HEK293 (cell line): ENCODE measurements at regions not wholly inside any gene's neighbourhood (a gene's known extent, or its start where the extent isn't known, plus 50 kb on each side); places are given as distances from the start of the nearest gene placed in this dataset.

Experiments
- CTCF ChIA-PET: fragments of 350-600 bp; formaldehyde crosslinking; extraction: SDS; loops from one replicate; lab custom pipeline; 2021; ENCODE audit warnings: antibody characterized with exemption; lab: Yijun Ruan, JAX
- POLR2A ChIA-PET: fragments of 300-600 bp; formaldehyde crosslinking; extraction: SDS; loops from one replicate; lab custom pipeline; 2020; ENCODE audit warnings: antibody characterized with exemption, inconsistent platforms; lab: Yijun Ruan, JAX
- H3K27ac ChIP-seq: fragments of 200-500 bp; sonication (Bioruptor generic); 2 replicates; pipeline ENCODE4 v1.5.1; 2014; ENCODE audit warnings: low read depth, low read length, control low read depth, inconsistent platforms; ENCODE audit errors: extremely low read depth
- H3K36me3 ChIP-seq, 2 experiments: fragments of 200-500 bp in 1 of 2; sonication (Bioruptor generic) in 1 of 2; 1 replicate in 1 of 2; 2 replicates in 1 of 2; pipeline ENCODE4 v1.5.1; 2014 to 2017; ENCODE audit warnings: inconsistent platforms in 2 of 2, low read length in 2 of 2; ENCODE audit not compliant: control insufficient read depth in 2 of 2, insufficient read depth in 1 of 2
- H3K4me1 ChIP-seq: fragments of 200-500 bp; sonication (Bioruptor generic); 2 replicates; pipeline ENCODE4 v1.5.1; 2014; ENCODE audit warnings: mild to moderate bottlenecking, low read length, inconsistent platforms; ENCODE audit not compliant: control insufficient read depth, insufficient read depth
- H3K4me3 ChIP-seq: 2 replicates; pipeline ENCODE4 v1.5.1; 2011; ENCODE audit warnings: low read depth, mild to moderate bottlenecking, control low read depth, low read length, moderate library complexity
- H3K9me3 ChIP-seq: fragments of 200-500 bp; sonication (Bioruptor generic); 2 replicates; pipeline ENCODE4 v1.5.1; 2014; ENCODE audit warnings: low read depth, low read length, inconsistent platforms; ENCODE audit not compliant: control insufficient read depth, insufficient read depth
- IKZF3 ChIP-seq: fragments of 450-650 bp; IDR thresholded peaks from 2 replicates; pipeline ENCODE4 v1.5.0; 2018; ENCODE audit warnings: missing biosample characterization, mild to moderate bottlenecking, missing genetic modification characterization, moderate library complexity
- INSM2 ChIP-seq: fragments of 450-650 bp; formaldehyde crosslinking; IDR thresholded peaks from 2 replicates; pipeline ENCODE4 v1.5.1; 2016; ENCODE audit warnings: missing biosample characterization, missing genetic modification characterization
- MZF1 ChIP-seq: fragments of 450-650 bp; formaldehyde crosslinking; IDR thresholded peaks from 2 replicates; pipeline ENCODE4 v1.5.1; 2017; ENCODE audit warnings: missing biosample characterization, missing genetic modification characterization, borderline replicate concordance
- REPIN1 ChIP-seq: fragments of 450-650 bp; formaldehyde crosslinking; IDR thresholded peaks from 2 replicates; pipeline ENCODE4 v1.5.1; 2017; ENCODE audit warnings: missing biosample characterization, missing genetic modification characterization, low read depth
- TCF7L2 ChIP-seq: IDR thresholded peaks from 2 replicates; pipeline ENCODE4 v1.6.1; 2011; ENCODE audit warnings: low read depth, mild to moderate bottlenecking, inconsistent platforms, low read length, moderate library complexity, borderline replicate concordance
- ZBTB21 ChIP-seq: fragments of 450-650 bp; formaldehyde crosslinking; IDR thresholded peaks from 2 replicates; pipeline ENCODE4 v1.5.1; 2017; ENCODE audit warnings: missing biosample characterization, missing genetic modification characterization
- ZFP37 ChIP-seq: fragments of 450-650 bp; formaldehyde crosslinking; IDR thresholded peaks from 2 replicates; pipeline ENCODE4 v1.5.1; 2016; ENCODE audit warnings: missing biosample characterization, missing genetic modification characterization
- ZNF133 ChIP-seq: fragments of 450-650 bp; formaldehyde crosslinking; IDR thresholded peaks from 2 replicates; pipeline ENCODE4 v1.5.1; 2016; ENCODE audit warnings: missing biosample characterization, missing genetic modification characterization
- ZNF140 ChIP-seq: fragments of 450-650 bp; formaldehyde crosslinking; IDR thresholded peaks from 2 replicates; pipeline ENCODE4 v1.5.1; 2016; ENCODE audit warnings: missing biosample characterization, missing genetic modification characterization
- ZNF148 ChIP-seq: fragments of 450-650 bp; formaldehyde crosslinking; IDR thresholded peaks from 2 replicates; pipeline ENCODE4 v1.5.0; 2017; ENCODE audit warnings: missing biosample characterization, missing genetic modification characterization, borderline replicate concordance
- ZNF157 ChIP-seq: fragments of 450-650 bp; formaldehyde crosslinking; IDR thresholded peaks from 2 replicates; pipeline ENCODE4 v1.5.1; 2016; ENCODE audit warnings: missing biosample characterization, missing genetic modification characterization
- ZNF223 ChIP-seq: fragments of 450-650 bp; formaldehyde crosslinking; IDR thresholded peaks from 2 replicates; pipeline ENCODE4 v1.5.1; 2016; ENCODE audit warnings: missing biosample characterization, missing genetic modification characterization
- ZNF248 ChIP-seq: fragments of 450-650 bp; formaldehyde crosslinking; IDR thresholded peaks from 2 replicates; pipeline ENCODE4 v1.5.1; 2017; ENCODE audit warnings: missing biosample characterization, missing genetic modification characterization
- ZNF292 ChIP-seq: fragments of 450-650 bp; formaldehyde crosslinking; IDR thresholded peaks from 2 replicates; pipeline ENCODE4 v1.5.1; 2016; ENCODE audit warnings: low read depth, missing biosample characterization, missing genetic modification characterization, borderline replicate concordance
- ZNF341 ChIP-seq: fragments of 450-650 bp; formaldehyde crosslinking; IDR thresholded peaks from 2 replicates; pipeline ENCODE4; 2016; ENCODE audit warnings: low read depth, missing biosample characterization, missing genetic modification characterization
- ZNF521 ChIP-seq: fragments of 450-650 bp; formaldehyde crosslinking; IDR thresholded peaks from 2 replicates; pipeline ENCODE4 v1.5.1; 2017; ENCODE audit warnings: missing biosample characterization, mild to moderate bottlenecking, missing genetic modification characterization
- ZNF610 ChIP-seq: fragments of 450-650 bp; formaldehyde crosslinking; IDR thresholded peaks from 2 replicates; pipeline ENCODE4 v1.5.1; 2016; ENCODE audit warnings: missing biosample characterization, missing genetic modification characterization, borderline replicate concordance
- ZNF624 ChIP-seq: fragments of 450-650 bp; formaldehyde crosslinking; IDR thresholded peaks from 2 replicates; pipeline ENCODE4 v1.5.1; 2017; ENCODE audit warnings: missing biosample characterization, missing genetic modification characterization
- ZNF670 ChIP-seq: fragments of 450-650 bp; formaldehyde crosslinking; IDR thresholded peaks from 2 replicates; pipeline ENCODE4 v1.5.1; 2016; ENCODE audit warnings: missing biosample characterization, missing genetic modification characterization, low read depth
- ZNF701 ChIP-seq: fragments of 450-650 bp; formaldehyde crosslinking; IDR thresholded peaks from 2 replicates; pipeline ENCODE4 v1.5.1; 2016; ENCODE audit warnings: missing biosample characterization, missing genetic modification characterization
- ZNF777 ChIP-seq: fragments of 450-650 bp; formaldehyde crosslinking; IDR thresholded peaks from 2 replicates; pipeline ENCODE4 v1.5.1; 2017; ENCODE audit warnings: missing biosample characterization, missing genetic modification characterization, borderline replicate concordance
- ZNF843 ChIP-seq: fragments of 450-650 bp; formaldehyde crosslinking; IDR thresholded peaks from 2 replicates; pipeline ENCODE4 v1.5.1; 2016; ENCODE audit warnings: missing biosample characterization, missing genetic modification characterization
- ZSCAN30 ChIP-seq: fragments of 450-650 bp; IDR thresholded peaks from 2 replicates; pipeline ENCODE4 v1.5.1; 2018; ENCODE audit warnings: missing biosample characterization, mild to moderate bottlenecking, missing genetic modification characterization, moderate library complexity
- TF ChIP-seq, protein P1 (sequence below): fragments of 450-650 bp; formaldehyde crosslinking; IDR thresholded peaks from 2 replicates; pipeline ENCODE4 v1.5.1; 2016; ENCODE audit warnings: missing biosample characterization, missing genetic modification characterization, low read depth

- ChIA-PET POLR2A (no interaction called here), CTCF (no interaction called here)
- H3K9me3 ChIP-seq = no peaks in the 10 kb centered on the region
Measured at GRCh38 chr3:154852515-154852914, 227.6 kb upstream of the MME start.

DNA sequence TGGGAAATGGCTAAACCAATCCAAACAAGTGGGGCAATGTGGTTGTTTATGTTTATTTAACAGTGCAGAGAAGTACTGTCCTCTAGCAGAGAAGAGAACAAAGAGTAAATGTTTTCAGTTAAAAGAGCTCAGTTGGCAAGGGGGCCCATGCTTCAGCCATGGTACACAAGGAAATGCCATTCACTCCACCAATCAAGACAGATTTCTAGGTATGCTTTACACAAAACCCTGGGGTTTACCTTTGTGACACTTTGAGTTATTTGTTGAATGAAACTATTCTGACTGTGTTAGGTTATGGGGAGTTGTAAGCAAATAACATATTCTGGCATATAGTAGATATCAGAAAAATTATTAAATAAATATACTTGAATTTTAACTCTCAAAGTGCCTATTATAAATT, 228.5 kb upstream of the MME start:
- TF ChIP-seq ZNF292 = no peak
- TF ChIP-seq, all 188 proteins: peak for 0

More at GRCh38 chr3:154852515-154852914, 227.6 kb upstream of the MME start:
- H3K27ac ChIP-seq = no peak overlapping the region
- no peak overlapping the region for H3K4me3 ChIP-seq
- TF ChIP-seq TCF7L2 (no peak), ZNF521 (tag by site-specific recombination) (no peak), ZNF670 (tag by site-specific recombination) (no peak), ZFP37 (tag by site-specific recombination) (no peak), ZNF624 (tag by site-specific recombination) (no peak), REPIN1 (tag by site-specific recombination) (no peak), ZSCAN30 (tag by site-specific recombination) (no peak), ZNF610 (tag by site-specific recombination) (no peak), ZNF701 (tag by site-specific recombination) (no peak), ZNF248 (tag by site-specific recombination) (no peak), MZF1 (tag by site-specific recombination) (no peak), INSM2 (tag by site-specific recombination) (no peak), ZNF133 (tag by site-specific recombination) (no peak), ZBTB21 (tag by site-specific recombination) (no peak), IKZF3 (no peak), ZNF843 (tag by site-specific recombination) (no peak)
- TF ChIP-seq, protein P1, sequence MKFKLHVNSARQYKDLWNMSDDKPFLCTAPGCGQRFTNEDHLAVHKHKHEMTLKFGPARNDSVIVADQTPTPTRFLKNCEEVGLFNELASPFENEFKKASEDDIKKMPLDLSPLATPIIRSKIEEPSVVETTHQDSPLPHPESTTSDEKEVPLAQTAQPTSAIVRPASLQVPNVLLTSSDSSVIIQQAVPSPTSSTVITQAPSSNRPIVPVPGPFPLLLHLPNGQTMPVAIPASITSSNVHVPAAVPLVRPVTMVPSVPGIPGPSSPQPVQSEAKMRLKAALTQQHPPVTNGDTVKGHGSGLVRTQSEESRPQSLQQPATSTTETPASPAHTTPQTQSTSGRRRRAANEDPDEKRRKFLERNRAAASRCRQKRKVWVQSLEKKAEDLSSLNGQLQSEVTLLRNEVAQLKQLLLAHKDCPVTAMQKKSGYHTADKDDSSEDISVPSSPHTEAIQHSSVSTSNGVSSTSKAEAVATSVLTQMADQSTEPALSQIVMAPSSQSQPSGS (tag by site-specific recombination) = no peak
- no peaks in the 10 kb centered on the region for H3K36me3 ChIP-seq
- H3K4me1 ChIP-seq = no peaks in the 10 kb centered on the region

GRCh38 chr3:154850921-154851320, 229.2 kb upstream of the MME start:
- Histone ChIP-seq H3K36me3 (no peaks in the 10 kb centered on the region), H3K4me1 (no peaks in the 10 kb centered on the region), H3K27ac (no peak overlapping the region)
- CTCF ChIA-PET = no interaction called here
- TF ChIP-seq ZNF341 (tag by site-specific recombination) = no peak
- TF ChIP-seq ZNF148 (tag by site-specific recombination) = no peak
- no peak for TF ChIP-seq ZNF223
- TF ChIP-seq ZNF140 (tag by site-specific recombination) = no peak
- TF ChIP-seq ZNF777 (tag by site-specific recombination) = no peak
- TF ChIP-seq ZNF157 (tag by site-specific recombination) = no peak
- TF ChIP-seq, all 188 proteins: peak for 0
- Histone ChIP-seq H3K4me3 (no peak overlapping the region), H3K9me3 (no peaks in the 10 kb centered on the region)
- POLR2A ChIA-PET = no interaction called here

More for the DNA sequence above, 228.5 kb upstream of the MME start:
- Histone ChIP-seq H3K4me1 (no peaks in the 10 kb centered on the region), H3K27ac (no peak overlapping the region), H3K36me3 (no peaks in the 10 kb centered on the region), H3K9me3 (no peaks in the 10 kb centered on the region), H3K4me3 (no peak overlapping the region)
- POLR2A ChIA-PET = no interaction called here
- CTCF ChIA-PET = no interaction called here
